GM23248 (cell line): ENCODE measurements at regions not wholly inside any gene's neighbourhood (a gene's known extent, or its start where the extent isn't known, plus 50 kb on each side); places are given as distances from the start of the nearest gene placed in this dataset.

Experiments used
- DNase-seq: peaks from one replicate; pipeline ENCODE4 v3.0.0-alpha.2; 2015
- H2AFZ ChIP-seq: fragments of 200-600 bp; sonication (generic); 2 replicates; pipeline ENCODE4 v1.6.1; 2016; ENCODE audit warnings: antibody characterized with exemption
- H3F3A ChIP-seq: fragments of 200-600 bp; sonication (generic); 2 replicates; pipeline ENCODE4 v1.6.1; 2016; ENCODE audit warnings: mild to moderate bottlenecking, antibody characterized with exemption, mixed run types; ENCODE audit not compliant: insufficient read depth
- H3K27ac ChIP-seq: fragments of 200-600 bp; sonication (generic); 2 replicates; pipeline ENCODE4 v1.5.1; 2016; ENCODE audit warnings: mild to moderate bottlenecking
- H3K27me3 ChIP-seq: fragments of 200-600 bp; sonication (generic); replicated peaks from 2 replicates; pipeline ENCODE4 v1.6.1; 2016; ENCODE audit warnings: mild to moderate bottlenecking; ENCODE audit not compliant: insufficient read depth
- H3K36me3 ChIP-seq: fragments of 200-600 bp; sonication (generic); 2 replicates; pipeline ENCODE4 v1.6.1; 2016; ENCODE audit warnings: low read depth, mild to moderate bottlenecking
- H3K4me1 ChIP-seq: fragments of 200-600 bp; sonication (generic); 2 replicates; pipeline ENCODE4 v1.6.1; 2016; ENCODE audit warnings: mild to moderate bottlenecking; ENCODE audit not compliant: insufficient read depth
- H3K4me2 ChIP-seq: fragments of 200-600 bp; sonication (generic); one replicate; pipeline ENCODE4 v1.6.1; 2016; ENCODE audit warnings: mild to moderate bottlenecking; ENCODE audit not compliant: unreplicated experiment
- H3K4me3 ChIP-seq: fragments of 200-600 bp; sonication (generic); 2 replicates; pipeline ENCODE4 v1.5.1; 2016; ENCODE audit warnings: mild to moderate bottlenecking
- H3K79me2 ChIP-seq: fragments of 200-600 bp; sonication (generic); 2 replicates; pipeline ENCODE4 v1.6.1; 2016; ENCODE audit warnings: mild to moderate bottlenecking; ENCODE audit not compliant: insufficient read depth
- H3K9ac ChIP-seq: fragments of 200-600 bp; sonication (generic); 2 replicates; pipeline ENCODE4 v1.6.1; 2016; ENCODE audit warnings: mild to moderate bottlenecking
- H3K9me2 ChIP-seq: fragments of 200-600 bp; sonication (generic); 2 replicates; pipeline ENCODE4 v1.6.1; 2016; ENCODE audit warnings: mixed run types, mild to moderate bottlenecking, moderate library complexity; ENCODE audit not compliant: insufficient read depth
- H3K9me3 ChIP-seq: fragments of 200-600 bp; sonication (generic); one replicate; pipeline ENCODE4 v1.6.1; 2017; ENCODE audit warnings: low read depth
- H4K20me1 ChIP-seq: fragments of 200-600 bp; sonication (generic); 2 replicates; pipeline ENCODE4 v1.6.0; 2016; ENCODE audit not compliant: insufficient read depth
- EZH2 ChIP-seq: fragments of 200-600 bp; sonication (generic); IDR thresholded peaks from 2 replicates; pipeline ENCODE4 v1.6.1; 2018; ENCODE audit warnings: antibody characterized with exemption, mild to moderate bottlenecking; ENCODE audit not compliant: insufficient read depth, poor library complexity, severe bottlenecking
- EZH2phosphoT487 ChIP-seq: fragments of 200-600 bp; sonication (generic); IDR thresholded peaks from 2 replicates; pipeline ENCODE4 v1.6.1; 2018; ENCODE audit warnings: antibody characterized with exemption, moderate library complexity, mild to moderate bottlenecking, low read depth; ENCODE audit not compliant: insufficient read depth
- WGBS, 2 experiments: methylation state at CpG; one replicate each; pipeline ENCODE4 v1.1.6; 2015 to 2017; ENCODE audit warnings: low lambda C conversion rate in 2 of 2, low coverage in 1 of 2; ENCODE audit errors: missing lambda C conversion rate in 2 of 2; 5-methylcytosine and 5-hydroxymethylcytosine counted together
- in situ Hi-C: fragments of 300-500 bp; cut with MboI; formaldehyde crosslinking; loops from 2 replicates; pipeline ENCODE4 v1.15.0; 2020

GRCh38 chr5:162391833-162392232 lies 324.3 kb downstream of the GABRG2 start:
- no peaks in the 10 kb centered on the region for H3K36me3 ChIP-seq
- H2AFZ ChIP-seq, result no peak overlapping the region
- H3K4me1 ChIP-seq, result no peaks in the 10 kb centered on the region
- in situ Hi-C loops, result no loop called here
- H3K9ac ChIP-seq, result no peak overlapping the region
- 11% methylated on average over 4 of the region's 4 CpGs for WGBS, 2 experiments
- H3K27ac ChIP-seq, result no peak overlapping the region
- H3K79me2 ChIP-seq, result no peaks in the 10 kb centered on the region
- DNase-seq, result no peak
- TF ChIP-seq EZH2, result no peak
- no peak for TF ChIP-seq EZH2phosphoT487
- no peaks in the 10 kb centered on the region for H3K9me3 ChIP-seq
- H3K4me2 ChIP-seq, result no peak overlapping the region
- no peaks in the 10 kb centered on the region for H4K20me1 ChIP-seq
- no peaks in the 10 kb centered on the region for H3K9me2 ChIP-seq
- no peaks in the 10 kb centered on the region for H3F3A ChIP-seq
- no peak overlapping the region for H3K4me3 ChIP-seq
- no peaks in the 10 kb centered on the region for H3K27me3 ChIP-seq

- no peaks in the 10 kb centered on the region for H3K9me2 ChIP-seq
- no peaks in the 10 kb centered on the region for H3K4me1 ChIP-seq
- TF ChIP-seq EZH2, result no peak
- TF ChIP-seq EZH2phosphoT487, result no peak
- H3K36me3 ChIP-seq, result no peaks in the 10 kb centered on the region
- no peak overlapping the region for H3K27ac ChIP-seq
- DNase-seq, result no peak
- H3K79me2 ChIP-seq, result no peaks in the 10 kb centered on the region
- H3K27me3 ChIP-seq, result no peaks in the 10 kb centered on the region
- in situ Hi-C loops, result no loop called here
- H3K4me3 ChIP-seq, result no peak overlapping the region
- no peak overlapping the region for H2AFZ ChIP-seq
- no peaks in the 10 kb centered on the region for H3K9me3 ChIP-seq
- H3K9ac ChIP-seq, result no peak overlapping the region
- H3K4me2 ChIP-seq, result no peak overlapping the region
- H4K20me1 ChIP-seq, result no peaks in the 10 kb centered on the region
- no peaks in the 10 kb centered on the region for H3F3A ChIP-seq
These were observed 324.8 kb downstream of the GABRG2 start for GRCh38 chr5:162392336-162392735.

GRCh38 chr5:162393534-162393933 lies 326.0 kb downstream of the GABRG2 start:
- no peak for TF ChIP-seq EZH2
- no peak for TF ChIP-seq EZH2phosphoT487
- H2AFZ ChIP-seq, result no peak overlapping the region
- H3K79me2 ChIP-seq, result no peaks in the 10 kb centered on the region
- H3K9me2 ChIP-seq, result no peaks in the 10 kb centered on the region
- no peak overlapping the region for H3K4me3 ChIP-seq
- no peak overlapping the region for H3K27ac ChIP-seq
- H3K36me3 ChIP-seq, result no peaks in the 10 kb centered on the region
- no peak for DNase-seq
- no peaks in the 10 kb centered on the region for H3K9me3 ChIP-seq
- 16 to 26% methylated on average over 4 of the region's 4 CpGs for WGBS, 2 experiments
- no peaks in the 10 kb centered on the region for H4K20me1 ChIP-seq
- H3K4me2 ChIP-seq, result no peak overlapping the region
- no peak overlapping the region for H3K9ac ChIP-seq
- H3K27me3 ChIP-seq, result no peaks in the 10 kb centered on the region
- no peaks in the 10 kb centered on the region for H3F3A ChIP-seq
- H3K4me1 ChIP-seq, result no peaks in the 10 kb centered on the region
- in situ Hi-C loops, result no loop called here

- DNase-seq, result no peak
- in situ Hi-C loops, result no loop called here
- H3K9me3 ChIP-seq, result no peaks in the 10 kb centered on the region
- no peaks in the 10 kb centered on the region for H3K36me3 ChIP-seq
- no peak overlapping the region for H2AFZ ChIP-seq
- no peaks in the 10 kb centered on the region for H3K4me1 ChIP-seq
- no peak for TF ChIP-seq EZH2phosphoT487
- no peak for TF ChIP-seq EZH2
- H3K4me3 ChIP-seq, result no peak overlapping the region
- H3K27ac ChIP-seq, result no peak overlapping the region
- no peak overlapping the region for H3K4me2 ChIP-seq
- H3K27me3 ChIP-seq, result no peaks in the 10 kb centered on the region
- H3K9me2 ChIP-seq, result no peaks in the 10 kb centered on the region
- no peaks in the 10 kb centered on the region for H4K20me1 ChIP-seq
- H3F3A ChIP-seq, result no peaks in the 10 kb centered on the region
- H3K9ac ChIP-seq, result no peak overlapping the region
- 2 to 16% methylated on average over 2 of the region's 2 CpGs for WGBS, 2 experiments
- H3K79me2 ChIP-seq, result no peaks in the 10 kb centered on the region
These were observed 340.0 kb downstream of the GABRG2 start for GRCh38 chr5:162407614-162408013.

- no peak overlapping the region for H3K9ac ChIP-seq
- TF ChIP-seq EZH2phosphoT487 (no peak), EZH2 (no peak)
- no peak overlapping the region for H3K27ac ChIP-seq
- in situ Hi-C loops, result no loop called here
- no peaks in the 10 kb centered on the region for H3K4me1 ChIP-seq
- no peaks in the 10 kb centered on the region for H3K9me3 ChIP-seq
- no peaks in the 10 kb centered on the region for H4K20me1 ChIP-seq
- H3K4me2 ChIP-seq, result no peak overlapping the region
- DNase-seq, result no peak
- H3F3A ChIP-seq, result no peaks in the 10 kb centered on the region
- no peaks in the 10 kb centered on the region for H3K79me2 ChIP-seq
- whole genome bisulfite sequencing, 2 experiments, result 15 to 16% methylated on average over 8 of the region's 8 CpGs
- H3K9me2 ChIP-seq, result no peaks in the 10 kb centered on the region
- no peaks in the 10 kb centered on the region for H3K36me3 ChIP-seq
- no peak overlapping the region for H2AFZ ChIP-seq
- H3K4me3 ChIP-seq, result no peak overlapping the region
- H3K27me3 ChIP-seq, result no peaks in the 10 kb centered on the region
These were observed 342.8 kb downstream of the GABRG2 start for GRCh38 chr5:162410365-162410764.
